Keratinocyte (primary cell): ENCODE measurements at regions not wholly inside any gene's neighbourhood (a gene's known extent, or its start where the extent isn't known, plus 50 kb on each side); places are given as distances from the start of the nearest gene placed in this dataset.

Experiments
- EZH2 ChIP-seq: IDR thresholded peaks from one replicate; pipeline ENCODE4 v1.6.1; 2012; ENCODE audit warnings: inconsistent platforms, mild to moderate bottlenecking, low read length, moderate library complexity
- TF ChIP-seq, protein P1 (sequence below), 3 experiments: IDR thresholded peaks in 1 of 3; conservative IDR thresholded peaks in 1 of 3; optimal IDR thresholded peaks in 1 of 3; 2 replicates in 2 of 3; 3 replicates in 1 of 3; pipeline versions ENCODE3 to v1.5.1; 2011; ENCODE audit warnings: low read length in 3 of 3, mild to moderate bottlenecking in 3 of 3, moderate library complexity in 2 of 3, control low read depth in 1 of 3, inconsistent platforms in 1 of 3; ENCODE audit not compliant: insufficient read depth in 2 of 3; ENCODE audit errors: extremely low read depth in 1 of 3

GRCh38 chr7:47693216-47693615 is 111.3 kb upstream of the TNS3 start:
- TF ChIP-seq, protein P1, sequence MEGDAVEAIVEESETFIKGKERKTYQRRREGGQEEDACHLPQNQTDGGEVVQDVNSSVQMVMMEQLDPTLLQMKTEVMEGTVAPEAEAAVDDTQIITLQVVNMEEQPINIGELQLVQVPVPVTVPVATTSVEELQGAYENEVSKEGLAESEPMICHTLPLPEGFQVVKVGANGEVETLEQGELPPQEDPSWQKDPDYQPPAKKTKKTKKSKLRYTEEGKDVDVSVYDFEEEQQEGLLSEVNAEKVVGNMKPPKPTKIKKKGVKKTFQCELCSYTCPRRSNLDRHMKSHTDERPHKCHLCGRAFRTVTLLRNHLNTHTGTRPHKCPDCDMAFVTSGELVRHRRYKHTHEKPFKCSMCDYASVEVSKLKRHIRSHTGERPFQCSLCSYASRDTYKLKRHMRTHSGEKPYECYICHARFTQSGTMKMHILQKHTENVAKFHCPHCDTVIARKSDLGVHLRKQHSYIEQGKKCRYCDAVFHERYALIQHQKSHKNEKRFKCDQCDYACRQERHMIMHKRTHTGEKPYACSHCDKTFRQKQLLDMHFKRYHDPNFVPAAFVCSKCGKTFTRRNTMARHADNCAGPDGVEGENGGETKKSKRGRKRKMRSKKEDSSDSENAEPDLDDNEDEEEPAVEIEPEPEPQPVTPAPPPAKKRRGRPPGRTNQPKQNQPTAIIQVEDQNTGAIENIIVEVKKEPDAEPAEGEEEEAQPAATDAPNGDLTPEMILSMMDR (optimal IDR thresholded peaks at IDR 0.05 in 1 of 3, IDR thresholded peaks at IDR 0.05 in 1 of 3, conservative IDR thresholded peaks at IDR 0.05 in 1 of 3; ENCODE audit: extremely low read depth in 1 of 3, insufficient read depth in 2 of 3, low read length in 3 of 3), result no peak
- TF ChIP-seq EZH2, result no peak
